ENCODE measurements at regions not wholly inside any gene's neighbourhood (a gene's known extent, or its start where the extent isn't known, plus 50 kb on each side); places are given as distances from the start of the nearest gene placed in this dataset.

GRCh38 chr6:25154034-25154596, 125.1 kb upstream of the CARMIL1 start (continued):
- no peak for TF ChIP-seq CSRNP3 (CRISPR knock-in tag; IDR thresholded peaks at IDR 0.05)
- TF ChIP-seq ZNF70 (CRISPR knock-in tag; IDR thresholded peaks at IDR 0.05): no peak
- TF ChIP-seq ARNTL (CRISPR knock-in tag; IDR thresholded peaks at IDR 0.05; ENCODE audit: borderline replicate concordance, low read depth): no peak

GRCh38 chr6:25155211-25155610, 124.0 kb upstream of the CARMIL1 start:
- no peak for ATAC-seq

GRCh38 chr6:25156123-25156522, 123.1 kb upstream of the CARMIL1 start:
- TF ChIP-seq BACH2 (CRISPR knock-in tag; IDR thresholded peaks at IDR 0.05; ENCODE audit: borderline replicate concordance): no peak
- no peak for TF ChIP-seq TSHZ2 (CRISPR knock-in tag; IDR thresholded peaks at IDR 0.05)
- no peak for TF ChIP-seq CREB5 (CRISPR knock-in tag; IDR thresholded peaks at IDR 0.05; ENCODE audit: low read depth)
- no peak for TF ChIP-seq ESRRG (CRISPR knock-in tag; IDR thresholded peaks at IDR 0.05)
- TF ChIP-seq ZNF565 (CRISPR knock-in tag; conservative IDR thresholded peaks at IDR 0.05; ENCODE audit: low read depth): no peak
- TF ChIP-seq POU6F1 (CRISPR knock-in tag; IDR thresholded peaks at IDR 0.05; ENCODE audit: borderline replicate concordance, low read depth): no peak
- no peak for TF ChIP-seq RARB (CRISPR knock-in tag; IDR thresholded peaks at IDR 0.05)
- no peak for TF ChIP-seq CSDC2 (CRISPR knock-in tag; IDR thresholded peaks at IDR 0.05)
- no peak for TF ChIP-seq ZC3H10 (CRISPR knock-in tag; IDR thresholded peaks at IDR 0.05)
- no peak for TF ChIP-seq SNAI2 (CRISPR knock-in tag; IDR thresholded peaks at IDR 0.05)
- no peak for TF ChIP-seq PATZ1 (CRISPR knock-in tag; IDR thresholded peaks at IDR 0.05; ENCODE audit: borderline replicate concordance)
- TF ChIP-seq ZFP3 (CRISPR knock-in tag; IDR thresholded peaks at IDR 0.05): no peak
- no peak for TF ChIP-seq PPARA (CRISPR knock-in tag; IDR thresholded peaks at IDR 0.05; ENCODE audit: borderline replicate concordance)
- ATAC-seq: peak; percentile 63

More at GRCh38 chr6:25155211-25155610, 124.0 kb upstream of the CARMIL1 start:
- TF ChIP-seq BACH2 (CRISPR knock-in tag; IDR thresholded peaks at IDR 0.05; ENCODE audit: borderline replicate concordance): no peak
- no peak for TF ChIP-seq CSRNP3 (CRISPR knock-in tag; IDR thresholded peaks at IDR 0.05)
- TF ChIP-seq GLIS3 (CRISPR knock-in tag; IDR thresholded peaks at IDR 0.05): no peak
- no peak for TF ChIP-seq ZNF8 (CRISPR knock-in tag; IDR thresholded peaks at IDR 0.05)
- TF ChIP-seq ZC3H10 (CRISPR knock-in tag; IDR thresholded peaks at IDR 0.05): no peak
- no peak for TF ChIP-seq PPARA (CRISPR knock-in tag; IDR thresholded peaks at IDR 0.05; ENCODE audit: borderline replicate concordance)
- TF ChIP-seq CSDC2 (CRISPR knock-in tag; IDR thresholded peaks at IDR 0.05): no peak
- no peak for TF ChIP-seq OSR1 (CRISPR knock-in tag; IDR thresholded peaks at IDR 0.05)

All from SK-N-SH treated with all-trans-retinoic acid at 6 μM for 48 hours (cell line).